HEK293T (cell line): ENCODE measurements at regions not wholly inside any gene's neighbourhood (a gene's known extent, or its start where the extent isn't known, plus 50 kb on each side); places are given as distances from the start of the nearest gene placed in this dataset.

Experiments
- ARNT ChIP-seq: fragments of 450-650 bp; IDR thresholded peaks from 2 replicates; pipeline ENCODE4 v1.6.1; 2017; ENCODE audit warnings: mild to moderate bottlenecking
- BHLHE40 ChIP-seq: fragments of 450-650 bp; IDR thresholded peaks from 2 replicates; pipeline ENCODE4 v1.6.1; 2016; ENCODE audit warnings: mild to moderate bottlenecking, moderate library complexity, borderline replicate concordance
- CTBP1 ChIP-seq: fragments of 450-650 bp; IDR thresholded peaks from 2 replicates; pipeline ENCODE4 v1.6.1; 2016; ENCODE audit warnings: borderline replicate concordance
- ELF4 ChIP-seq: fragments of 450-650 bp; IDR thresholded peaks from 2 replicates; pipeline ENCODE4 v1.6.1; 2017; ENCODE audit warnings: antibody characterized with exemption
- FOXA1 ChIP-seq: fragments of 450-650 bp; IDR thresholded peaks from 2 replicates; pipeline ENCODE4 v1.6.1; 2016; ENCODE audit warnings: mild to moderate bottlenecking
- FOXK2 ChIP-seq: fragments of 450-650 bp; IDR thresholded peaks from 2 replicates; pipeline ENCODE4 v1.6.1; 2016; ENCODE audit warnings: mild to moderate bottlenecking
- FOXM1 ChIP-seq: fragments of 450-650 bp; IDR thresholded peaks from 2 replicates; pipeline ENCODE4 v1.6.1; 2017; ENCODE audit warnings: mild to moderate bottlenecking, borderline replicate concordance
- HDGF ChIP-seq: fragments of 450-650 bp; IDR thresholded peaks from 2 replicates; pipeline ENCODE4 v1.6.1; 2017; ENCODE audit warnings: antibody characterized with exemption, borderline replicate concordance
- NFRKB ChIP-seq: fragments of 450-650 bp; IDR thresholded peaks from 2 replicates; pipeline ENCODE4 v1.6.1; 2016; ENCODE audit warnings: mild to moderate bottlenecking, moderate library complexity
- SP1 ChIP-seq: fragments of 450-650 bp; IDR thresholded peaks from 2 replicates; pipeline ENCODE4 v1.6.1; 2017
- SUZ12 ChIP-seq: fragments of 450-650 bp; IDR thresholded peaks from 2 replicates; pipeline ENCODE4 v1.6.1; 2016; ENCODE audit warnings: mild to moderate bottlenecking
- ZNF384 ChIP-seq: fragments of 450-650 bp; IDR thresholded peaks from 2 replicates; pipeline ENCODE4 v1.6.1; 2016

DNA sequence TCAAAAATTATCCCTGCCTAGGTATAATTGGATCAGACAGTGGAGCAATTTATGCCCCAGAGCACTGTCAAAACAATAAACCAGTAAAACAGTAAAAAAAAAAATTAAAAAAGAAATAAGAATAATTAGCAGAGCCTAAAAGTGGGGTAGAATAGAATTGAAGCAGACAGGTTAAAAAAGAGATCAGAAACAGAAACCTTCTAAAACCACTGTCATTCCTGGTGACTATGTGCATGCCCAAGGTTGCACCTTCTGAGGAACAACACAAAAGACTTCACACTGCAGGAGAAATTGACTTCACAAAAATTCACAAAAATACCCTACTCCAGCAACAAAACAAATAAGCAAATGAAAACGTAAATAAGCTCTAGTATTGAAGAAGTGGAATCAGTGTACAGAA, 168.6 kb downstream of the SPANXA1 start:
- TF ChIP-seq SP1 (no peak), FOXK2 (no peak), ELF4 (no peak), CTBP1 (no peak), SUZ12 (no peak), BHLHE40 (no peak), FOXM1 (no peak), HDGF (no peak), NFRKB (no peak), ZNF384 (no peak), ARNT (no peak), FOXA1 (no peak)
